Activated naive CD4-positive, alpha-beta T cell treated with anti-CD3 and anti-CD28 coated beads for 36 hours (primary cell): ENCODE measurements at regions not wholly inside any gene's neighbourhood (a gene's known extent, or its start where the extent isn't known, plus 50 kb on each side); places are given as distances from the start of the nearest gene placed in this dataset.

Source experiments
- CTCF ChIA-PET: fragments of 350-600 bp; sonication (Branson Sonifier 250); formaldehyde crosslinking; loops from one replicate; lab custom pipeline; 2021; ENCODE audit warnings: antibody characterized with exemption; lab: Charles Lee
- DNase-seq: peaks from one replicate; pipeline ENCODE4 v3.0.0-alpha.2; 2020
- H3K27ac Mint-ChIP-seq: one replicate; pipeline ENCODE4 v1.8.0; 2021; ENCODE audit warnings: mild to moderate bottlenecking, mixed read lengths
- H3K27me3 Mint-ChIP-seq: one replicate; pipeline ENCODE4 v1.8.0; 2021; ENCODE audit warnings: low read depth, mixed read lengths
- H3K36me3 Mint-ChIP-seq: one replicate; pipeline ENCODE4 v1.8.0; 2021; ENCODE audit warnings: low read depth, mixed read lengths
- H3K4me1 Mint-ChIP-seq: one replicate; pipeline ENCODE4 v1.8.0; 2021; ENCODE audit warnings: low read depth, mixed read lengths
- H3K4me3 Mint-ChIP-seq: one replicate; pipeline ENCODE4 v1.8.0; 2021; ENCODE audit warnings: mild to moderate bottlenecking, moderate library complexity, mixed read lengths
- H3K9me3 Mint-ChIP-seq: one replicate; pipeline ENCODE4 v1.8.0; 2021; ENCODE audit warnings: mixed read lengths
- intact Hi-C: fragments of 100-400 bp; cut with micrococcal nuclease; formaldehyde crosslinking; loops from one replicate; pipeline ENCODE4 v1.15.1; 2023

GRCh38 chr3:184459355-184459754 is 79.5 kb downstream of the CHRD start:
- DNase-seq, result no peak
- CTCF ChIA-PET, result interaction anchor here (0.7 kb wide), 1 partner anchor 88 kb away, joined by 4 read pairs; no protein-coding TSS in a partner anchor
- Mint-ChIP-seq H3K27ac (no peak overlapping the region), H3K36me3 (no peaks in the 10 kb centered on the region), H3K9me3 (peaks cover 2% of the 10 kb centered on the region), H3K4me1 (no peaks in the 10 kb centered on the region), H3K4me3 (no peak overlapping the region), H3K27me3 (no peaks in the 10 kb centered on the region)
- intact Hi-C loops, result no loop called here

- Mint-ChIP-seq H3K4me3 (no peak overlapping the region), H3K27ac (no peak overlapping the region), H3K9me3 (peaks cover 2% of the 10 kb centered on the region), H3K36me3 (no peaks in the 10 kb centered on the region), H3K27me3 (no peaks in the 10 kb centered on the region), H3K4me1 (no peaks in the 10 kb centered on the region)
- intact Hi-C loops, result no loop called here
- DNase-seq, result no peak
- CTCF ChIA-PET, result interaction anchor here (0.7 to 1.2 kb wide), 3 partner anchors 53 to 80 kb away, joined by 3 to 4 read pairs (median 4); no protein-coding TSS in a partner anchor
Observed at GRCh38 chr3:184460276-184460675, 80.4 kb downstream of the CHRD start.

GRCh38 chr3:184461219-184461618 is 81.4 kb downstream of the CHRD start:
- Mint-ChIP-seq H3K36me3 (no peaks in the 10 kb centered on the region), H3K27me3 (no peaks in the 10 kb centered on the region), H3K9me3 (peaks cover 2% of the 10 kb centered on the region), H3K27ac (no peak overlapping the region), H3K4me3 (no peak overlapping the region), H3K4me1 (no peaks in the 10 kb centered on the region)
- no peak for DNase-seq
- CTCF ChIA-PET, result interaction anchor here (0.7 to 1.2 kb wide), 3 partner anchors 52 to 79 kb away, joined by 3 to 4 read pairs (median 4); no protein-coding TSS in a partner anchor
- intact Hi-C loops, result no loop called here

- Mint-ChIP-seq H3K9me3 (no peaks in the 10 kb centered on the region), H3K27ac (no peak overlapping the region)
- CTCF ChIA-PET, result interaction anchor here (0.9 to 5.0 kb wide), 5 partner anchors 9 to 94 kb away, joined by 3 to 49 read pairs (median 8); no protein-coding TSS in a partner anchor
Observed at GRCh38 chr3:184465883-184466412, 86.1 kb downstream of the CHRD start.

GRCh38 chr3:184466413-184466960 is 86.6 kb downstream of the CHRD start:
- H3K4me3 Mint-ChIP-seq, result no peak overlapping the region
- CTCF ChIA-PET, result interaction anchor here (0.9 to 5.0 kb wide), 5 partner anchors 9 to 95 kb away, joined by 3 to 49 read pairs (median 8); no protein-coding TSS in a partner anchor
- no peaks in the 10 kb centered on the region for H3K36me3 Mint-ChIP-seq
- peaks cover 9% of the 10 kb centered on the region for H3K4me1 Mint-ChIP-seq
- intact Hi-C loops, result loop anchor here (5.0 kb wide), 1 partner anchor 311 kb away; no protein-coding TSS in a partner anchor
- no peak overlapping the region for H3K27ac Mint-ChIP-seq
- H3K27me3 Mint-ChIP-seq, result peaks cover 5% of the 10 kb centered on the region
- H3K9me3 Mint-ChIP-seq, result no peaks in the 10 kb centered on the region
- no peak for DNase-seq

More at GRCh38 chr3:184465883-184466412, 86.1 kb downstream of the CHRD start:
- Mint-ChIP-seq H3K4me1 (peaks cover 4% of the 10 kb centered on the region), H3K4me3 (no peak overlapping the region), H3K36me3 (no peaks in the 10 kb centered on the region), H3K27me3 (peaks cover 5% of the 10 kb centered on the region)
- no peak for DNase-seq
- intact Hi-C loops, result loop anchor here (5.0 kb wide), 1 partner anchor 311 kb away; no protein-coding TSS in a partner anchor

- H3K4me1 Mint-ChIP-seq, result peaks cover 13% of the 10 kb centered on the region
- H3K36me3 Mint-ChIP-seq, result no peaks in the 10 kb centered on the region
- CTCF ChIA-PET, result interaction anchor here (1.3 to 5.0 kb wide), 5 partner anchors 8 to 95 kb away, joined by 3 to 49 read pairs (median 8); no protein-coding TSS in a partner anchor
- no peak overlapping the region for H3K27ac Mint-ChIP-seq
- H3K9me3 Mint-ChIP-seq, result no peaks in the 10 kb centered on the region
- H3K27me3 Mint-ChIP-seq, result peaks cover 5% of the 10 kb centered on the region
- intact Hi-C loops, result loop anchor here (5.0 kb wide), 1 partner anchor 310 kb away; no protein-coding TSS in a partner anchor
- DNase-seq, result no peak
- no peak overlapping the region for H3K4me3 Mint-ChIP-seq
Observed at GRCh38 chr3:184467171-184467570, 87.3 kb downstream of the CHRD start.

GRCh38 chr3:184470551-184470950 is 90.7 kb downstream of the CHRD start:
- no peak overlapping the region for H3K27ac Mint-ChIP-seq
- peaks cover 20% of the 10 kb centered on the region for H3K4me1 Mint-ChIP-seq
- intact Hi-C loops, result no loop called here
- no peak overlapping the region for H3K4me3 Mint-ChIP-seq
- H3K27me3 Mint-ChIP-seq, result peaks cover 11% of the 10 kb centered on the region
- DNase-seq, result peak; percentile 8
- no peaks in the 10 kb centered on the region for H3K36me3 Mint-ChIP-seq
- CTCF ChIA-PET, result interaction anchor here (0.6 to 5.0 kb wide), 9 partner anchors 11 to 1502 kb away, joined by 3 to 49 read pairs (median 7); no protein-coding TSS in a partner anchor
- no peaks in the 10 kb centered on the region for H3K9me3 Mint-ChIP-seq

GRCh38 chr3:184471439-184471838 is 90.1 kb upstream of the EPHB3 start:
- no peak overlapping the region for H3K27ac Mint-ChIP-seq
- no peaks in the 10 kb centered on the region for H3K36me3 Mint-ChIP-seq
- CTCF ChIA-PET, result interaction anchor here (0.8 to 3.0 kb wide), 4 partner anchors 14 to 100 kb away, joined by 3 to 15 read pairs (median 3); no protein-coding TSS in a partner anchor
- no peaks in the 10 kb centered on the region for H3K9me3 Mint-ChIP-seq
- intact Hi-C loops, result no loop called here
- peaks cover 11% of the 10 kb centered on the region for H3K27me3 Mint-ChIP-seq
- no peak for DNase-seq
- no peak overlapping the region for H3K4me3 Mint-ChIP-seq
- peaks cover 20% of the 10 kb centered on the region for H3K4me1 Mint-ChIP-seq

- H3K27me3 Mint-ChIP-seq, result peaks cover 13% of the 10 kb centered on the region
Observed at GRCh38 chr3:184472723-184473428, 88.7 kb upstream of the EPHB3 start.

GRCh38 chr3:184474897-184475296 is 86.7 kb upstream of the EPHB3 start:
- CTCF ChIA-PET, result interaction anchor here (0.7 to 2.7 kb wide), 4 partner anchors 8 to 86 kb away, joined by 4 to 12 read pairs (median 6); no protein-coding TSS in a partner anchor
- Mint-ChIP-seq H3K9me3 (no peaks in the 10 kb centered on the region), H3K4me1 (peaks cover 20% of the 10 kb centered on the region), H3K27ac (no peak overlapping the region), H3K36me3 (no peaks in the 10 kb centered on the region), H3K27me3 (peaks cover 12% of the 10 kb centered on the region), H3K4me3 (no peak overlapping the region)
- intact Hi-C loops, result no loop called here
- DNase-seq, result no peak

More at GRCh38 chr3:184472723-184473428, 88.7 kb upstream of the EPHB3 start:
- no peaks in the 10 kb centered on the region for H3K9me3 Mint-ChIP-seq
- intact Hi-C loops, result no loop called here
- H3K36me3 Mint-ChIP-seq, result no peaks in the 10 kb centered on the region
- peaks cover 20% of the 10 kb centered on the region for H3K4me1 Mint-ChIP-seq
- DNase-seq, result peak; percentile 42
- H3K4me3 Mint-ChIP-seq, result no peak overlapping the region
- CTCF ChIA-PET, result no interaction called here
- H3K27ac Mint-ChIP-seq, result no peak overlapping the region

GRCh38 chr3:184477940-184478339 is 83.6 kb upstream of the EPHB3 start:
- peaks cover 18% of the 10 kb centered on the region for H3K27me3 Mint-ChIP-seq
- no peak overlapping the region for H3K4me3 Mint-ChIP-seq
- intact Hi-C loops, result no loop called here
- H3K9me3 Mint-ChIP-seq, result no peaks in the 10 kb centered on the region
- peaks cover 6% of the 10 kb centered on the region for H3K4me1 Mint-ChIP-seq
- H3K27ac Mint-ChIP-seq, result no peak overlapping the region
- no peak for DNase-seq
- no peaks in the 10 kb centered on the region for H3K36me3 Mint-ChIP-seq
- CTCF ChIA-PET, result interaction anchor here (1.4 kb wide), 1 partner anchor 64 kb away, joined by 7 read pairs; no protein-coding TSS in a partner anchor
